HG03432 (cell line): ENCODE measurements at regions not wholly inside any gene's neighbourhood (a gene's known extent, or its start where the extent isn't known, plus 50 kb on each side); places are given as distances from the start of the nearest gene placed in this dataset.
"Not testable (repeated sequence)": the region's sequence is repeated elsewhere in the genome, so short reads cannot be mapped to it uniquely, and the experiment has no call there.

Experiments used
- ATAC-seq: cut with Tn5 transposase; IDR thresholded peaks from one replicate; pipeline ENCODE4 v1.9.1; 2021; ENCODE audit warnings: mild to moderate bottlenecking, moderate library complexity; ENCODE audit not compliant: unreplicated experiment

DNA sequence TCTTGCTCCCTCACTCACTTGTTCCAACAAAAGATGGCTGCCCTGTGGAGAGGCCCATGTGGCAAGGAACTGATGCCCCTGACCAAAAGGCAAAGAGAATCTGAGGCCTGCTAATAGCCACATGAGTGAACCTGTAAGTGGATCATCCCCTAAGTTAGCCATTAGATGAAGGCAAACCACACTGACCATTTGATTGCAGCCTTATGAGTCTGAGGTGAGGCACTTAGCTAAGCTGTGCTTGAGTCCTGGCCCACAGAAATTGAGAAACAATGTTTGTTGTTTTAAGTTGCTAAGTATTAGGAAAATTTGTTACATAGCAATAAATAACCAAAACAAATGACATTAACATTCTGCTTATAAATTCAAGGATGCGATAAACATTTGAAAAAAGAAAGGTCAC is 100.1 kb upstream of the BET1 start:
- ATAC-seq: no peak

DNA sequence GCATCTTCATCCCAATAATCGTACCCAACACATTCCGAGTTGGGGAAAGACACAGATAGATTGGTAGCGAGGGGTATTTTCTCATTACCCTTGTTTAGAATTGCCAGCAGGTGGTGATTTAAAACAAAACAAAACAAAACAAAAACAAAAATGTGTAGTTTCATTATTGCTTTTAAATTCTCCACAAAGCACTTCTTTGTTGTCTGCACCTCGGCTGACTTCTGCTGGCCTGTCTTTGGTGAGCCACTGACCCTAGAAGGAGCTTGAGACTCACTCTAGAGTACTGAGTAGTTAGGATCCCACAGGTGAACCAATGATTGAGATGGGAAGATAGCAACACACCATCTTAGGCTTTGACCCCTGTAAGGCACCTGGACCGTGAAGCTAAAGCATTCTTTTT is 105.4 kb upstream of the BET1 start:
- peak; percentile 62 for ATAC-seq

DNA sequence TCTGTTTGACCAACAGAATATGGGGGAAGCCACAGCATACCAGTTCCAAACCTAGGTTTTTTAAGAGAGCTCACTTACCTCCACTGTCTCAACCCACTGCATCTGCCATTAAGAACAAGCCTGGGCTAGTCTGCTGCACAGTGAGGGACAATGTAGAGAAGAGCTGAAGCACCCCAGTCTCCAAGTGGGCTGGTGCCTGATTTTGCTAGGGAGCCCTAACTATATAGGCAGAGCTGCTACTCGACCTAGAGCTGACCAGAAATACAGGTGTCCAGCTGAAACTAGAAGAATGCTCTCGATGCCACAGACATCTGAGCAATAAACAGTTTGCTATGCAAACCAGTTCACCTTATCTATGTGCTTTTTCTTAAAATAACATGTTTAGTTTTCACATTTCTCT is 106.9 kb upstream of the BET1 start:
- peak; percentile 55 for ATAC-seq

DNA sequence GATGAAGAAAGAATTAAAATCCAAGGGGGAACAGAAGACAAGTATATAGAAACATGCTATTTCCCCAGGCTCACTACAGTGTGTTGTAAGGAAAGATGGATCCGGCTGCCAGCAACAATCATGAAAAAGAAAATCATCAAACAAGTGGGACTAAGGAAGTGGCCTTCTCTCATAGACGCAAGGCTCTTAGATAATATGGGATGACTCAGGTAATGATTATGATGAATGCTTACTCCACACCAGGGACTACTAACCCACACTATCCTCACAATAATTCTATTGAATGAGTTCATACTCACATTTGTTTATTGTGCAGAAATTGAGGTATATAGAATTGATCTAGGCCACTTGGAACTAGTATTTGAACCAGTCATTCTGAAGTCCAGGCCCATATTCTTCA is 111.2 kb upstream of the BET1 start:
- ATAC-seq: no peak

DNA sequence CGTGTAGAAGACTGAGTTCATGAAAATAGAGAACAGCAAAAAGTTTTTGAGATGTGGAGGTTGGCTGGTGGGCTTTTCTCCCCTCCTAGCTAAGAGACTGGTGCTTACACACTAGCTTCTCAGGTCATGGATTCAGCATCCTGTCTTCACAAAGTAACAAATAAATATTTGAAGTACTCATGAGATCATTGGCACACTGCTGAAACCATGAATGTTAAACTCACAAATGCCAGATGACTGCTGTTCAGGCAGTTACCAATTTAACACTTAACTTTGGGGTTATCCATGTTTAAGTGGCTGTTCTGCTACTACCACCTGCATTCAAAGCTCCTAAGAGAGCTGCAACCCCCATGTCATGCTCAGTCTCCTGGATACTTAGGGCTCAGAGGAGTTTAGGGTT is 119.0 kb upstream of the BET1 start:
- ATAC-seq: no peak

DNA sequence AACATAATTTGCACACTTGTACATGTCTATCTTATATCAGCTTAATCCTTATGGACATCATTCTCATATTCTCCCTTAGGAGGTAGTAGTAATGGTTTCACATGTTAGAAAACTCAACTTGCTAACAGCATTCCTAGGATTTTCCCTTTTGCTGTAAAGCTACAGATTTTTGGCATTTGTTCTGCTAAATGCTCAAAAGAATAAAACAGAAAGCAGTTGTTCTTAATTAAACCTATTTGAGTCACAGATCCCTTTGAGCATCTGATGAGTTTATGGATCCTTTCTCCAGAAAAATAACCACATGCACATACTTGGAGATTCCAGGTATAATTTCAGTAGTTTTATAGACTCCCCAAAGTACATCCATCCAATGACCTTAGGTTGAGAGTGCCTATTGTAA is 122.9 kb upstream of the BET1 start:
- no peak for ATAC-seq

DNA sequence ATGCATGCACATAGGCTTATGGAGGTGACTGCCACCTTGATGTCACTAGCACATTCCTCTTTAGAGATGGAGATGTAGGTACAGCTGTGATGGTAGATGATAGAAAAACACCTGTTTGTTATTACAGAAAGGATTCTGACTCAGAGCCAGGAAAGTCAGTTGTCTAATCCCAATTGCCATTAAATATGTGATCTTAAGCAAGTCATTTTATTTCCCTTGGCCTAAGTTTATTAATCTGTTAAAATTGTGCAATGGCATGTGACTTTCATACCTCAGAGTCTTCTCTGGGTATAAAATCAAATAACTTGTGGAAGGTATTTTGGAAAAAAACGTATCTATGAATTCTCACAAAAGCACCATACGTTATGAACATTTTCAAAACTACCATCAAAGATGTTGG is 123.9 kb upstream of the BET1 start:
- no peak for ATAC-seq

DNA sequence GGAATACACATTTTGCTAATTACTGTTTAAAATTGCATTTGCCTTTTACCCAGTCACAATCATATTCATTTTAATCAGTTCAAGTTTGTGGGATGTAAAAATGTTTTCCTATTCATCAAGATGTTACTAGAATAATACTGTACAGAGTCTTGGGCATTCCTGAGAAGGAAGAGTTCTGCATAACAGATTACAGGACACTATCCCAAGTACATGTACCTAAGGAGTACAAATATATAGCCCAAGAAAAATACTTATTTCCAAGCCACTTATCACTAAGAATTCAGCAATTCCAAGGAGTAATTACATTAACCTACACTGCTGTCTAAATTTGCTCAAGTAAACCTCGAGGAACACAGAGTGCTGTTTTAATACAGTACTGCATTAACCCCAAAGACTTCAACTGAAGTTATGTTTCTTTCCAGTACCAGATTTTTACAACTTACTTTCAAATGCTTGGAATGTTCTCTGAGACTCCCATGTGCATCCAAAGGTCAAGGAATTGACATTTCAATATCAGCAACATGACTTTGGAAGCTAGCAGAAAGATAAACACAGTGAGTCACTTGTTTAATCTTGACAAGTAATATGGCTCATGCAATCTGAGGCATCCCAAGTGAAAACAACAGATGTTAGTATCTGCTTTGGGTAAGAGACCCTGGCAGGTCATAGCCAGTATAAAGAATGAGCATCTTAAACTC is 125.4 kb upstream of the BET1 start:
- ATAC-seq: no peak

DNA sequence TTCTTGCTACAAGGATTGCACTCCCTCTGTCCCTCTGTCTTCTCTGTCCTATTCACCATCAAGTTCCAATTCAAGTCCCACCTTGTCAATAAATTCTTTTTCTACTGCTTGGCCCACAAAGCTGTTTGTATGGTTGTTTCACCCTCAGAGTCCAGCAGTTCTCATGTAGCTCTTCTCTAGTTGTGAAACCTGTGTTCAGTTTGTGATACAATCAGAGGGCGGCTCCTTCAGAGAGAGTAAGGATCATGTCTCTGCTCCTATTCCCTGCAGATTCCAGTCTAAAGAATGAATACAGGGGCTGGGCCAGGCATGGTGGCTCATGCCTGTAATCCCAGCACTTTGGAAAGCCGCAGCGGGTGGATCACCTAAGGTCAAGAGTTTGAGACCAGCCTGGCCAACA is 126.6 kb upstream of the BET1 start:
- ATAC-seq: no peak

DNA sequence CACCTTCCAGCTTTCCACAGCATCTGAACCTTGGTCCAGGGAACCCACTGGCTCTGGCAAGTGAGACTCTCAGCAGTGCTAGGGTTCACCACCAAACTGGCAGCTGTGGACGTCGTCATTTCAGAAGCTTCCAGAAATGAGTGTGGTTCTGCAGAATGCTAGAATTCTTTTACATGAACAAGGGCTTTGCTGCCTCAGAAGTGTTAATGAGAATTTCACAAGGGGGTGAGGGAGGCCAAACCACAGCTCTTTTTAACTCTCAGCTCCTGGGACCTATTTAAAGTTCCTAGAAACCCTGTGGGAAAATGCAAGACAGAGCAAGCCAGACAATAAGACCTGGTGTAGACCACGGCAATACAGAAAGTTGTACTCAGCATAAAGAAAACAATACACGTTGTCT is 129.3 kb upstream of the BET1 start:
- peak; percentile 75 for ATAC-seq

DNA sequence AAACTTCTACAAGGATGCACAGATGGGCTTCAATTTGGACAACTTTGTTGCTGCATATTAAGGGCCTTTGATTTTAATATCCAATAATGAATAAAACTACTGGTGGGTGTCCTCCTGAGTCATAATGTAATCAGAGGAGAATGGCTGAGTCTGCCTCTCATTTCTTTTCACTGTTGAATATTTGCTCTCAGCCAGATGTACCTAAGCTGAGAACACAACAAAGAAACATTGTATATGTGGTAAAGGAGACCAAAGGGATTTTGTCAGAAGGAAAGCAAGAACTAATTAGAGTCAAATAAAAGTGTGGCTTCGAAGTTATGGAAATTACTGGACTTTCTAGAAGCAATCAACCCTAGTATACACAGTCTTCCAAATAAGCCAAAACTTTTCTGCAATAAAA is 131.0 kb upstream of the BET1 start:
- no peak for ATAC-seq

DNA sequence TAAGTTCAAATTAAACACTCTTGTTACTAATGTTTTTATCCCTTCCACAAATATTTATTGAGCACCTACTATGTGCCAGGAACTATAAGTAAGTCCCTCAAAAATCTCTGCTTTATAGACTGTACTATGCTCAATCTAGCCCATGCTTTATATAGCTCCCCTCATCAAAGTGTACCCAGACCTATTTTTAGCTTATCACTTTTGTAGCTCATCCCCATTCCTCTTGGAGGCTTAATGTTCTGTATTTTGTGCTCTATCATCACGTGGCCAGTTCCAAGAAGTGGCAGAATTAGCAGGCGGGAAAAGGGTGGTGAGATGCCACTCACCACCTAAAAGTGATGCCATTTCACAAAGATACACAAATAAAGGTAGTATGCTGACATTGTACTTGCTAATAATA is 138.1 kb upstream of the BET1 start:
- ATAC-seq: no peak

DNA sequence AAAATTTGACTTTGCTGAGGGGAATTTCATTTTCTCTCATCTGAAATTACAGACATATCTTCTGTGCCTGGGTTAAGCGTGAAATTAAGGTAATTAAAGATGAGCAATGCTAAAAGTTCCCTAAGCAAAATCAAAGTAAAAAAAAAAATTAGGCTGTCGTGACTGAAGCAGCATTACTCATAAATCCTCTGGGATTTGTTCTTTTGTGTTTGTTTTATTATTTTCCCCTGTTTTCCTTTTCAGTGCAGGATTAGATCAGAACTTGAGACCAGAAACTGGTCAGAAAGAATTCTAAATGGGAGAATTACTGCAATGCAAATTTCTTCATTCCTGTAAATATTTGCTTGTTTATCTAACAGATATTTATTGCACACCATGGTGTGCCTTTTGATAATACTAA is 141.4 kb upstream of the BET1 start:
- ATAC-seq: no peak

DNA sequence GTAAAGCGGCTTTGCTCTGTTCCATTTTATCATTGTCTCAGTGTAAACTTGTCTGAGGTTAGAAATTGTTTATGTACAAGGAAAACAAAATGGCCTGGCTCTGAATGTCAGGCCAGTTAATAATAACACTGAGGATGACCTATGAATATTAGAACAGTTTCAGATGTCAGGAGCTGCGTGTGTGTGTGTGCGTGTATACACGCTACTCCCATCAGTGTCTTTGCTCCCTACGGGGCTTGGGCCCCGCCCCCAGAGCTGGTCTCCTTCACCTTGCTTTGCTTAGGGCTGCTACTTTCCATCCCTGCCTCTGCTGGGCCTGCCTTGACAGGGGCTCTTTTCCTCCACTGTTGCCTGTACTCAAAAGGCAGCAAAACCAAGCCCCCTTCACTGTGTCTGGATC is 142.3 kb upstream of the BET1 start:
- ATAC-seq: no peak

DNA sequence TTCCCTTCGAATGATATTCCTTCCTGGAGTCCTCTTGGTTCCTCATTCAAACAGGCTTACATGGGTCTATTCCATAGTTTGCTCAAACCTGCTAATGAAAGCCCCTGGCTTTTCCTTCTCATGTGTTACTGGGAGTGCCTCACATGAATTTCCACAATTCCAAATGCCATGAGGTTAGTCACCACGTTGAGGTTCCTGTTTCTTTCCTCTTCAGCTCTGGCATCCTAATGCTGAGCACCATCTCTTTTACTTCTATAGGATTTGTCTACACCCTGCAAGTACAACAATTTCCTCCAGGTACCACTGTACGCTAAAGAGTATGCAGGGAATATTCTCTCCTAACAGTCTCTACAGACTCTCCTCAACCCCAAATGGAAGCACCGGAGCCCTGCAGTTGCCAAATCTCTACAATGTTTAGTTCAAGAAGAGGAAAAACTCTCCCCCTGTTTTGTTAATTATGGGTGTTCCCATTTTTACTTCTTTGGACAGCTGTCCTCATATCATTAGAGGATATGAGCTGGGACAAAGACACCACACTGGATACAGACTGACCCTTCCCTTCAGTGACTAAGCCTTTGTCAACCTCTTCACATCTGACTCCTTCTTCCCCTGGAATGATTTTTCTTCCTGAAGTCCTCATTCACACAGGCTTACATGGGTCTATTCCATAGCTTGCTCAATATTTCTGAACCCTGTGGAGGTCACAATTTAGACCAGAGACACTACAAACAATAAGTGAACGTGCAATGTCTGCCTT is 145.8 kb upstream of the BET1 start:
- ATAC-seq: no peak

DNA sequence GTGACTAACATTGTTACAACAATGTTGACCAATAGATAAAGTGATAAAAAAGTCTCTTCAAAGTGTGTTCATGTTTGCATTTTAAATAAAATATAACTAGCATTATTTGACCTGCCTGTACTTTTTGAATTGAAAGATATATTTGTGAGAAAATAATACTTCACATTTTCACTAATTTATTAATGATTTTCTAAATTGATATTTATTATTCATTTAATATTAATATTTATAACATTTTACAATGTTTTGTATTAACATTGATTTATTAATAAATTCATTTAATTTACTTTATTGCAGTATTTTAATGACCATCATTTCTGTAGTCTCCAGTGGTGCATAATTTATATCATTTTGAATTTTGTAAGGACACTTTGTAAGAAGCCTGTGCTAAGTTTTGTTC is 150.0 kb upstream of the BET1 start:
- ATAC-seq: no peak

DNA sequence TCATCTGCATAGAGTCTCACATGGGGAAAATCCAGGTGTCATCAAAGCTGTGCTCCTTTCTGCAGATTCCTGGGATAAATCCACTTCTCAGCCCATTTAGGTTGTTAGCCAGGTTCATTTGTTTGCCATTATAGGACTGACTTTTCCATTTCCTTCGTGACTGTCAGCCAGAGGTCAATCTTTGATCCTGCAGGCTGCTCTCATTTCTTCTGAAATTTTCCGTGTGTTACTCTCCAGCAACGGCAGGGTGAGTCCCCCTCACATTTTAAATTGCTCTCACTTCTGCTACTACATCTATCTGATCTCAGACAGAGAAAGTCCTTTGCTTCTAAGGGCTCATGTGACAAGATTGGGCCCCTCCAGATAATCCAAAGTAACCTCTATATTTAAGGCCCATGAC is 150.7 kb upstream of the BET1 start:
- ATAC-seq: peak; percentile 58

DNA sequence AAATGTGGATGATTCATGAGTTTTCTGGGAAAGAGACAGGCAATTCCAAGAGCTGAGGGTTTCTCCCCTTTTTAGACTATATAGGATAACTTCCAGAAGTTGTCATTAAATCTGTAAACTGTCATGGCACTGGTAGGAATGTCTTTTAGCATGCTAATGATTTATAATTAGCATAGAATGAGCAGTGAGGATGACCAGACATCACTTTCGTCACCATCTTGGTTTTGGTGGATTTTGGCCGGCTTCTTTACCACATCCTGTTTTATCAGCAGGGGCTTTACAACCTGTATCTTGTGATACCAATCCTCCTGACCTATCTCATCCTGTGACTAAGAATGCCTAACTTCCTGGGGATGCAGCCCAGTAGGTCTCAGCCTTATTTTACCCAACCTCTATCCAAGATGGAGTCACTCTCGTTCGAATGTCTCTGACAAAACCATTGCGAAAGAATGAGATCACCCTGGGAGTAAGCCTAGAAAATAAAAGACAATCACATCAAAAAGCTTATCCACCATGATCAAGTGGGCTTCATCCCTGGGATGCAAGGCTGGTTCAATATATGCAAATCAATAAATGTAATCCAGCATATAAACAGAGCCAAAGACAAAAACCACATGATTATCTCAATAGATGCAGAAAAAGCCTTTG is 153.6 kb upstream of the BET1 start:
- not testable (repeated sequence) for ATAC-seq

DNA sequence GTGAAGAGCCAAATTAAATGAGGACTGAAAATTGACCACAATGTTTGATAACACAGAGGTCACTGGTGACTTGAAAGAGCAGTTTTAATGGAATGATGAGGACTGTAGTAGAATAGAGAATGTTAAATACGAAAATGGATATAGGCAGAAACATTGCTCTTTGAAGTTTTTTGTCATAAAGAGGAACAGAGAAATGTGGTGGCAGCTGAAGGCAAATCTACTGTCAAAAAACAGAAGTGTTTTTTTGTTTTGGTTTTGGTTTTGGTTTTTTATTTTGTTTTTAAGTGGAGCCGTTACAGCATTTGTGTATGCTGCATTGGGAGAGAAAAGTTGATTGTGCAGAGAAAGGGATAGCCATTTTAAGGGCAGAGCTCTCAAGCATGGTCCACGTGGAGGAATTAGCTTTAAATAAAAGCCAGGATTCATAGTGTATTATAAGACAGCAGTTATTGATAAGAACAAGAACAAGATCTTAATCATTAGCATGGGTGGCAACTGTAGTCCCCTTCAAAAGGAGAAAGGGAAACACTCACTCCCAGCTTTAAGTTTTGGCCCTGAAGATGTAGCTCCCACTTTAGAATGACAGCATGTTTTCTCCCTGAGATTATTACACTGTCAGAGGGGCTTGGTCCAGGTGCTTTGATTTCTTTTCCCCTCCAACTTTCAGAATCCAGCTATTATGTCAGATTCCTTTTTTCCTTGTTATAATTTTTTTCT is 156.7 kb upstream of the BET1 start:
- ATAC-seq: peak; percentile 99

DNA sequence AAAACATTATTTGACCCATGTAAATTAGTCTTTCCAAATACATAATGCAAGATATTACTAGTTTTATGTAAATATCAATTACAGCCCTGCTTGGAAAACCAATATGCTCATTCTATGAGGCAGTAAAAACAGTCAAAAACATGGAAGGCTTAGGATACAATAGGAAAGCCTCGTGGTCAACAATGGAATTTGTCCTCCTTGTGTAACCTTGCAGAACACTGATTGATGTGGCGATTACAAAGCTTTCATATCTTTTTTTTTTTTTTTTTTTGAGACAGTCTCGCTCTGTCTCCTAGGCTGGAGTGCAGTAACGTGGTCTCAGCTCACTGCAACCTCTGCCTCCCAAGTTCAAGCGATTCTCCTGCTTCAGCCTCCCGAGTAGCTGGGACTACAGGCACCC is 157.3 kb upstream of the BET1 start:
- no peak for ATAC-seq

DNA sequence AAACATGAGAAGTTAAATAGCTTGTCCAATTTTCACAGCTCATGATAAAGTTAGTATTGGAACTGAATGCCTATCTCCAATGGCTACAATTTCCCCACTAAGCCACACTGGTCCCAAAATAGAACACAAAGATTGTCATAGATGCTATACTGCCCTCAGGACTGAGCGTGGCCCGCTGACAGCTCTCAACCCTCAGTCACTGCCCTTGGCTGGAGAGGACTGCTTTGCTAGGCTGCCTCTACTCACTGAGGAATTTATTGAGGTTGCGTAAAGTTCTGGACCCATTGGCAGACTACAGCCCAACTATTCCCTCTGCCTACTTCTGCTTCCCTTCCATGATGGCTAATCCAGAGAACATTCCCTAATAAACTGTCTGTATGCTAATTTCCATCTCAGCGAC is 165.5 kb upstream of the BET1 start:
- no peak for ATAC-seq

DNA sequence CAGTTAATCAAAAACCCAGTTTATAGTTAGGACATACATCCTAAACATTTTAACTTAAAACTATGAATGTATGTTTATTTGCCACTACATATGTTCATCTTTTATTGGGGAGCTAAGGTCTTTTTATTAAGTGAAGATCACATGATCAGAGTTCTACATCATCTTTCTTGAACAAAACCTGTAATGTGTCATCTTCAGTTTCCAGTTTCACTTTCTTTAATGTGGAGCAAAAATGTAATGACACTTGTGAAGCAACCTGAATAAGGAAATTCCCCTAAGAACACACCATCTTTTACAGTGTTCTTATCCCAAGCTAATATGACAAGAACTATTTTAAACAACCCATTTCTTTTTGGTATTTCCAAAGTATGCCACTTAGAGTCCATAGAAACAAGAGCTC is 166.7 kb upstream of the BET1 start:
- ATAC-seq: peak; percentile 96
